Keratinocyte (primary cell): ENCODE measurements at regions not wholly inside any gene's neighbourhood (a gene's known extent, or its start where the extent isn't known, plus 50 kb on each side); places are given as distances from the start of the nearest gene placed in this dataset.

Source experiments
- DNase-seq: peaks from one replicate; pipeline ENCODE4 v3.0.0-alpha.2; 2011; ENCODE audit warnings: low read depth, missing footprints, low spot score
- FAIRE-seq: peaks from 2 replicates; lab custom pipeline; 2011; peaks lifted over from hg19 to GRCh38; lab: Jason Lieb, UNC
- H2AFZ ChIP-seq: 2 replicates; pipeline ENCODE4 v1.6.0; 2012; ENCODE audit warnings: low read length, control low read depth, inconsistent platforms; ENCODE audit not compliant: control insufficient read depth
- H3K27ac ChIP-seq: 2 replicates; pipeline ENCODE4 v1.5.1; 2011; ENCODE audit warnings: low read length; ENCODE audit not compliant: control insufficient read depth, insufficient read depth
- H3K27me3 ChIP-seq: 3 replicates; pipeline ENCODE4 v1.6.0; 2011; ENCODE audit warnings: low read length; ENCODE audit not compliant: control insufficient read depth, insufficient read depth; ENCODE audit errors: extremely low read depth
- H3K36me3 ChIP-seq, 2 experiments: 2 replicates in 1 of 2; 3 replicates in 1 of 2; pipeline ENCODE4 v1.5.1; 2011; ENCODE audit warnings: low read length in 2 of 2, mild to moderate bottlenecking in 1 of 2; ENCODE audit not compliant: control insufficient read depth in 2 of 2, insufficient read depth in 2 of 2; ENCODE audit errors: extremely low read depth in 1 of 2
- H3K4me1 ChIP-seq: 3 replicates; pipeline ENCODE4 v1.5.1; 2011; ENCODE audit warnings: low read length; ENCODE audit not compliant: control insufficient read depth, insufficient read depth; ENCODE audit errors: extremely low read depth
- H3K4me2 ChIP-seq: 3 replicates; pipeline ENCODE4 v1.6.0; 2011; ENCODE audit warnings: low read depth, low read length; ENCODE audit not compliant: control insufficient read depth, insufficient read depth; ENCODE audit errors: extremely low read depth
- H3K4me3 ChIP-seq, 3 experiments: fragments of 200-600 bp in 1 of 3; sonication (generic) in 1 of 3; 2 replicates in 2 of 3; 3 replicates in 1 of 3; pipeline ENCODE4 v1.5.1; 2011 to 2016; ENCODE audit warnings: low read length in 3 of 3, mild to moderate bottlenecking in 3 of 3, control low read depth in 2 of 3, inconsistent platforms in 1 of 3, low read depth in 1 of 3, mixed read lengths in 1 of 3, mixed run types in 1 of 3, moderate library complexity in 1 of 3; ENCODE audit not compliant: control insufficient read depth in 2 of 3, insufficient read depth in 2 of 3; ENCODE audit errors: extremely low read depth in 1 of 3
- H3K79me2 ChIP-seq: 2 replicates; pipeline ENCODE4 v1.6.0; 2012; ENCODE audit warnings: low read length; ENCODE audit not compliant: control insufficient read depth, insufficient read depth
- H3K9ac ChIP-seq: 3 replicates; pipeline ENCODE4 v1.6.0; 2011; ENCODE audit warnings: low read length; ENCODE audit not compliant: control insufficient read depth, insufficient read depth; ENCODE audit errors: extremely low read depth
- H3K9me1 ChIP-seq: 3 replicates; pipeline ENCODE4 v1.6.0; 2011; ENCODE audit warnings: low read length; ENCODE audit not compliant: control insufficient read depth, insufficient read depth; ENCODE audit errors: extremely low read depth
- H3K9me3 ChIP-seq: 2 replicates; pipeline ENCODE4 v1.5.1; 2012; ENCODE audit warnings: low read depth, low read length; ENCODE audit not compliant: control insufficient read depth
- H4K20me1 ChIP-seq: 3 replicates; pipeline ENCODE4 v1.6.0; 2011; ENCODE audit warnings: low read length; ENCODE audit not compliant: control insufficient read depth, insufficient read depth; ENCODE audit errors: extremely low read depth
- CTCF ChIP-seq, 3 experiments: IDR thresholded peaks in 1 of 3; conservative IDR thresholded peaks in 1 of 3; optimal IDR thresholded peaks in 1 of 3; 2 replicates in 2 of 3; 3 replicates in 1 of 3; pipeline versions ENCODE3 to v1.5.1; 2011; ENCODE audit warnings: low read length in 3 of 3, mild to moderate bottlenecking in 3 of 3, moderate library complexity in 2 of 3, control low read depth in 1 of 3, inconsistent platforms in 1 of 3; ENCODE audit not compliant: insufficient read depth in 2 of 3; ENCODE audit errors: extremely low read depth in 1 of 3
- EZH2 ChIP-seq: IDR thresholded peaks from one replicate; pipeline ENCODE4 v1.6.1; 2012; ENCODE audit warnings: inconsistent platforms, mild to moderate bottlenecking, low read length, moderate library complexity
- dilution Hi-C: fragments of 300-500 bp; cut with MboI; formaldehyde crosslinking; loops from one replicate; pipeline ENCODE4 v1.7.0; 2020; ENCODE audit warnings: low sequenced_read_pairs; ENCODE audit not compliant: extremely low pct_ligation_motif_present

DNA sequence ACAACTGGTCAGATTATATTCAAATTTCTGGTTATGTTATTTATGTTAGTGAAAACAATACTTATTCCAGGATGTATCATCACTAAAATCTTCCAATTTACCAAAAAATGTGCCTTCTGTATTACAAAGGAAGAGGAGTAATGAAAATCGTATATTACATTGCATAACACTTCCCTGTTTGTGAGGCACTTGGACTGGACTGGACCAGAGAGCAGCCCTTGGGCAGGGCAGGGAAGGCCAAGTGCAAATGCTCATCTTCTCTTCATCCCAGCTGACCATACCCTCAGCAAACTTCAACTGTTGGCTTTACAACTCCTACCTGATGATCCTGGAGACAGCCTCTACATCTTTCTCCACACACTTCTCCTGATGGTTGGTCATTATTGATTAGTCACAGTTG is 285.7 kb upstream of the MME start:
- Histone ChIP-seq H4K20me1 (no peaks in the 10 kb centered on the region), H3K9me3 (no peaks in the 10 kb centered on the region), H3K4me3 (no peak overlapping the region), H3K9ac (no peak overlapping the region), H3K27me3 (no peaks in the 10 kb centered on the region), H3K27ac (no peak overlapping the region), H3K4me2 (no peak overlapping the region), H3K36me3 (no peaks in the 10 kb centered on the region), H3K9me1 (no peaks in the 10 kb centered on the region), H2AFZ (peak overlapping the region; percentile 59), H3K79me2 (no peaks in the 10 kb centered on the region), H3K4me1 (peaks cover 6% of the 10 kb centered on the region)
- DNase-seq: no peak
- TF ChIP-seq CTCF (optimal IDR thresholded peaks at IDR 0.05 in 1 of 3, IDR thresholded peaks at IDR 0.05 in 1 of 3, conservative IDR thresholded peaks at IDR 0.05 in 1 of 3; ENCODE audit: extremely low read depth in 1 of 3, insufficient read depth in 2 of 3, low read length in 3 of 3): no peak
- TF ChIP-seq EZH2: no peak
- dilution Hi-C loops: loop anchor here (25.0 kb wide), 1 partner anchor 543 kb away; no protein-coding TSS in a partner anchor
- no peak for FAIRE-seq

DNA sequence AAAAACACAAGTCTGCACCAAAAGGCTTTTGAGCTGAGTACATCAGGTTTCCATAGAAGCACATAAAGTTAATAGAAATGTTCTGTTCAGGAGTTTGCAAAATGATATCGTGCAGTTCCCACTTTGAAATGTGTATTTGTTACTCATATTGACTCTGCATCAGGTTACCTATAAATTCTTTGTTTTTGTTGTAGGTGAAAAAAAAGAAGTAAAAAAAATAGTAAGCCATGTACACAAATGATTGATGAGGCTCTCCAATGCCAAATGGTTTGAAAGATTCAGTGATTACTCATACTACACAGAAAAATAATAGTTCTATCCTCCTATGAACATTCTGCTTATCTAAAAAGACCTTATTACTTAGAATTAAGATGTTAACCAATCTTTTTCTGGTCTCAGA is 287.3 kb upstream of the MME start:
- Histone ChIP-seq H3K36me3 (no peaks in the 10 kb centered on the region), H3K4me1 (peaks cover 6% of the 10 kb centered on the region), H4K20me1 (no peaks in the 10 kb centered on the region), H3K9me1 (no peaks in the 10 kb centered on the region), H3K9me3 (no peaks in the 10 kb centered on the region), H3K9ac (no peak overlapping the region), H3K27me3 (no peaks in the 10 kb centered on the region), H3K79me2 (no peaks in the 10 kb centered on the region), H2AFZ (no peak overlapping the region), H3K4me3 (no peak overlapping the region), H3K27ac (no peak overlapping the region), H3K4me2 (no peak overlapping the region)
- dilution Hi-C loops: loop anchor here (25.0 kb wide), 1 partner anchor 544 kb away; no protein-coding TSS in a partner anchor
- DNase-seq: no peak
- TF ChIP-seq CTCF (optimal IDR thresholded peaks at IDR 0.05 in 1 of 3, IDR thresholded peaks at IDR 0.05 in 1 of 3, conservative IDR thresholded peaks at IDR 0.05 in 1 of 3; ENCODE audit: extremely low read depth in 1 of 3, insufficient read depth in 2 of 3, low read length in 3 of 3): no peak
- TF ChIP-seq EZH2: no peak
- FAIRE-seq: no peak
